ENCODE measurements at regions not wholly inside any gene's neighbourhood (a gene's known extent, or its start where the extent isn't known, plus 50 kb on each side); places are given as distances from the start of the nearest gene placed in this dataset.

- TF ChIP-seq, protein P1, sequence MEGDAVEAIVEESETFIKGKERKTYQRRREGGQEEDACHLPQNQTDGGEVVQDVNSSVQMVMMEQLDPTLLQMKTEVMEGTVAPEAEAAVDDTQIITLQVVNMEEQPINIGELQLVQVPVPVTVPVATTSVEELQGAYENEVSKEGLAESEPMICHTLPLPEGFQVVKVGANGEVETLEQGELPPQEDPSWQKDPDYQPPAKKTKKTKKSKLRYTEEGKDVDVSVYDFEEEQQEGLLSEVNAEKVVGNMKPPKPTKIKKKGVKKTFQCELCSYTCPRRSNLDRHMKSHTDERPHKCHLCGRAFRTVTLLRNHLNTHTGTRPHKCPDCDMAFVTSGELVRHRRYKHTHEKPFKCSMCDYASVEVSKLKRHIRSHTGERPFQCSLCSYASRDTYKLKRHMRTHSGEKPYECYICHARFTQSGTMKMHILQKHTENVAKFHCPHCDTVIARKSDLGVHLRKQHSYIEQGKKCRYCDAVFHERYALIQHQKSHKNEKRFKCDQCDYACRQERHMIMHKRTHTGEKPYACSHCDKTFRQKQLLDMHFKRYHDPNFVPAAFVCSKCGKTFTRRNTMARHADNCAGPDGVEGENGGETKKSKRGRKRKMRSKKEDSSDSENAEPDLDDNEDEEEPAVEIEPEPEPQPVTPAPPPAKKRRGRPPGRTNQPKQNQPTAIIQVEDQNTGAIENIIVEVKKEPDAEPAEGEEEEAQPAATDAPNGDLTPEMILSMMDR (IDR thresholded peaks at IDR 0.05; ENCODE audit: low read depth, low read length), result no peak
- no peak overlapping the region for H3K4me3 ChIP-seq (ENCODE audit: low read depth, low read length)
Observed at GRCh38 chr1:38611664-38612211, 247.8 kb downstream of the RRAGC start.

DNA sequence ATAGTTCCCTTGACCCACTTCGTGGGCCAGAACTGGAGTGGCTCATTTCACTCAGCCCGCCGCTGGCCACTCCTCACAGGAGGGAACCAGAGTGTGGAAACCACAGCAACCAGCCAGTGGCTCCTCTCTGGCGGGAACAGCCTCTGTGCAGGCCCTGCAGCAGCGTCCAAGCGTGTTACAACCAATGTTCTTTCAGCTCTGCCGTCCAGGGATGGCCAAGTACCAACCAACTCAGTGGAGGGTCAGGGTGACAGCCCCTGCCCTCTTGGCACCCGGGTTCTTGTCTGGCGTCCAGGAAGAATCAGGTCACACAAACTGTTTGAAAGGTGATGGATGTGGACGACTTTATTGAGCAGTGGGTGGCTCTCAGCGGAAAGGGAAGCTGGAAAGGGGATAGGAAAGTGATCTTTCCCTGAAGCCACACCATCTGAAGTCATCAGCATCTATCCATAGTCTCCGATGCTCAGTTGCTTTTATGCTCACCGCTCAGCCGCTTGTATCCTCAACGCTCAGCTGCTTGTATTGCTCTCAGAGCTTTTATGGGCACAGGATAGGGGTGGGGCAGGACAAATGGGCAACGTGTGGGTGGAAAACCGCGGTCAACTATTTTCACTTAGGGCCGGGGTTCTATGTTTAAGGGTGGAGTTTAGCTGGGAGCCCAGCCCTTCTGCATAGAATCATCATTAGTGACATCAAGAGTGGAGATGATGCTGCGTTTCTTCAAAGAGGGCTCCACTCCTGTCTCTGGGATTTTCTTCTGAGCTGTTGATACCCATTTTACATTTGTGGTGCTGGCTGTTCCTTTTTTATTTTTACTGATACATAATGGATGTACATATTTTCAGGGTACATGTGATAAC lies 250.2 kb downstream of the RRAGC start:
- H3K4me3 ChIP-seq (ENCODE audit: low read depth, low read length), result no peak overlapping the region
- TF ChIP-seq, protein P1 (IDR thresholded peaks at IDR 0.05; ENCODE audit: low read depth, low read length), result no peak

DNA sequence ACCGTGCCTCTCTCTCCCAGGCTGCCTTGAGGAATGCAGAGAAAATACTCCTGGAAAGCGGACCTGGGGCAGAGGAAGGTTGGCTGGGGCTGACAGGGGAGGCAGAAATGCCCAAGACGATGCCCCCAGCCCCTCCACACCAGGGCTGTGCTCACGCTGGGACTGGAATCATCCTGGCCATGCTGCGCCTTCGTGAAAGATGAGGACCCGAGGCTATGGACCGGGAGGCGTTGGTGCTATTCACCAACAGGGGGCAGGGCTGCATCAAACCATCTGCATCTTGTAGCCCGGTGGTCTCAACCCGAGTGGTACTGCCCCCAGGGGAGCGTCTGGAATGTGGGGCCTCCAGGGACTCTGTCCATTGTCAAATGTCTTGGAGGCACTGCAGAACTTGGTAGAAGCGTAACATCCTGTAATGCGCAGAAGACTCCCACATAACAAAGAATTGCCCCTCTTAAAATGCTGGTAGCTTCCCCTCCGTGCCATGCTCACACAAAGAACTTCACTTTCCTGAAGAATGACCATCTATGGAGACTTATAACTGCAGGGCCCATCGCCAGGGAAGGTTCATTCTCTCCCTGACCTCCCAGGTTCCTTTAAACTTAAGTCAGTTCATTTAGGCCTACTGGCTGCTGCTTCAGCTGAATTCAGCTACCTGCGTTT lies 251.2 kb downstream of the RRAGC start:
- TF ChIP-seq, protein P1 (IDR thresholded peaks at IDR 0.05; ENCODE audit: low read depth, low read length), result peak; percentile 19; the same call in 1 of the 2 replicates
- no peak overlapping the region for H3K4me3 ChIP-seq (ENCODE audit: low read depth, low read length)

DNA sequence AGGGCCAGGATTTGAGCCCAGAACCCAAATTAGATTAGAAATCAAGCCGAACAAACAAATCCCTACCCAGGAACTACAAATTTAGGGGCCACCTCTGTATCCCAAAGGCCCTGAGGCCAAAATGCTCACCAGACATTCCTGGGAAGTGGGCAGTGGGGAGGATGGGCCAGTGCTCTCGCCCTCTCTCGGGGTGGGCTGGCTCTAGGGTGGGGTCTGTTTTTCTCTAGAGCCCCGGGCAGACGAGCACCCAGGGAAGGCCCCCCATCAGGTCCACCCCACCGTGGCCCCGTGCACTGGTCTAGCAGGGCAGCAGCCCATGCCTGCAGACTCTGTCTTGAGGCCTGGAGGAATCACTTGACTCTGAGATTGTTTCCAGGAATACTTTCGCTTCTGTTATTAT lies 252.0 kb downstream of the RRAGC start:
- no peak overlapping the region for H3K4me3 ChIP-seq (ENCODE audit: low read depth, low read length)
- TF ChIP-seq, protein P1 (IDR thresholded peaks at IDR 0.05; ENCODE audit: low read depth, low read length), result no peak

DNA sequence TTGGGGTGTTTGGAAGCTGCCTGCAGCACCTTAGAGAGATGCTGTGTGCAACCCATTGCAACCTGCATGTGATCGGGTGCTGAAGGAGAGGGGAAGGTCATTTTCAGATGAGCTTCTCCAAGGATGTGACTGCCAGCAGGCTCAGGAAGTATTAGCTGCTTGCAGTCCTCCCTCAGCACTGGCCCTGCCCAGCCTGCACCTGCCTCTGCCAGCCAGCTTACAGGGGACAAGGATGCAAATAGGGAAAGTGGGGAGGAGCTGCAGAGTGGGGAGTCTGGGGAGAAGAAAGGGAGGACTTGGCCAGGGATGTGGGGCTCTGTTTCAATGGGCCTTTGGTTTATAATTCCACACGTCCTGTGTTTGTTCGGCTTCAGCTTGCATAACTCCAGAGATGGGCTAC lies 254.5 kb downstream of the RRAGC start:
- TF ChIP-seq, protein P1 (IDR thresholded peaks at IDR 0.05; ENCODE audit: low read depth, low read length), result no peak

DNA sequence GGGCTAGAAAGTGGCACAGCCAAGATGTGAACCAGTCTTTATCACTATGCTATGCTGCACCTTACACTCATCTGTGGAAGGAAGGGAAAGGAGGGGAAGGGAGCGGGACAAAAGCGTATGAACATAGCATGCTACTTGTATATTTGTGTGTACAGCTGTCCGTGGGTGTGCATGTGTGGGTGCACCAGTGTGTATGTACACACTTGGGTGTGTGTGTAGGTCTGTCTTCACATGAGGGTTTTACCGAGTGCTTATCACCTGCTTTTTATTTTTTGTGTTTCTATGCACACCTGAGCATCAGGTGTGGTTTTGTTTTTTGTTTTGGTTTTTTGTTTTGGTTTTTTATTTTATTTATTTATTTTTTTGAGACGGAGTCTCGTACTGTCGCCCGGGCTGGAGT lies 255.7 kb downstream of the RRAGC start:
- no peak overlapping the region for H3K4me3 ChIP-seq (ENCODE audit: low read depth, low read length)
- TF ChIP-seq, protein P1 (IDR thresholded peaks at IDR 0.05; ENCODE audit: low read depth, low read length), result no peak

More for the DNA sequence above, 254.5 kb downstream of the RRAGC start:
- H3K4me3 ChIP-seq (ENCODE audit: low read depth, low read length), result no peak overlapping the region

DNA sequence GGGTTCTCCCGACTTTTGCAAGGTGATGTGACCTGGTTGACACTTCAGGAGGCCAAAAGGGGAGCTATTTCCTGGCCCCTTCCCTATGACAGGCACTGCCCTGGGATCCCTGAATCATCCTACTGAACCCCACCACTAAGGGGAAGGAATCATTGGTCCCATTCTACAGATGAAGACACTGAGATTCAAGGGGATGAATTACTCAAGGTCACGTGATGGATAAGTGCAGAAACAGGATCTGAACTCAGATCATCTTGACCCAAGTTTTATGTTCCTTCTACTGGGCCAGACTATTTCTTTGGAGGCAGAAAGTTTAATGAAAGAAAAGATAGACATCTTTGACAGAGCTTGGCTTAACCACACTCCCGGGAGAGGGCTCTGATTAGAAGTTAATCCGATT lies 258.7 kb downstream of the RRAGC start:
- H3K4me3 ChIP-seq (ENCODE audit: low read depth, low read length), result no peak overlapping the region
- TF ChIP-seq, protein P1 (IDR thresholded peaks at IDR 0.05; ENCODE audit: low read depth, low read length), result no peak

All from WI38 (cell line).